SHP77 (cell line): ENCODE measurements at regions not wholly inside any gene's neighbourhood (a gene's known extent, or its start where the extent isn't known, plus 50 kb on each side); places are given as distances from the start of the nearest gene placed in this dataset.
A peak's percentile ranks its signal among the peaks of the same experiment; 100 is the strongest.

Experiments
- DNase-seq, 2 experiments: peaks; one replicate each; lab custom pipeline; 2025; lab: John Stamatoyannopoulos, UW

DNA sequence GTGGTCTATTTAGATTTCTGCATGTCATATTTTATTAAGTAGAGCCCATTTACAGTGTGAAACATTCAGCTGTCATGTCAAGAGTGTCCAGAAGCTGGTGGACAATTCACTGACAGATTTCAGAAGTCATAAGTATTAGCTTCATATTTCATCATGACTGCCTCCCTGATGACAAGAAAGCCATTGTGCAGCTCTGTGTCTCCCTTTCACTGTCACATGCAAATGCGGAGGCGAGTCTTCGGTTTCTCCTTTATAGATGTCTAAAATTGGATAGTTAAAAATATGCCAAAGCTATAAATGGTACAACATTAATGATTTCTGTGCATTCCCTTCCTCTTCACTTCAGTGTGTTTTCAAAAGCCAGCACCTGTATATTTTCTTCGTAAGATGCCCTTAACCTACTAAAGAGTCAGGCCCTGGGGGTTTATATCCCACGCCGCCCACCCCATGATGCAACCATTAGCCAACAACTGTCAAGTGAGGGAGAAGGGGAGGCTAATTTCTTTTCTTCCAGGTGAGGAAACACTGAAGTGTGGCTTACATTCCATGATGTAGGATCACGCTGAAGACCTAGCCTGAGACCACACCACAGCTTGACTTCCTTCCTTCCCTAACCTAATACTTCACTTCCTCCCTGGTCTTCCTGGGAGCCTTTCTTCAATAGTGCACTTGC lies 99.6 kb upstream of the DDX18 start:
- no peak for DNase-seq

DNA sequence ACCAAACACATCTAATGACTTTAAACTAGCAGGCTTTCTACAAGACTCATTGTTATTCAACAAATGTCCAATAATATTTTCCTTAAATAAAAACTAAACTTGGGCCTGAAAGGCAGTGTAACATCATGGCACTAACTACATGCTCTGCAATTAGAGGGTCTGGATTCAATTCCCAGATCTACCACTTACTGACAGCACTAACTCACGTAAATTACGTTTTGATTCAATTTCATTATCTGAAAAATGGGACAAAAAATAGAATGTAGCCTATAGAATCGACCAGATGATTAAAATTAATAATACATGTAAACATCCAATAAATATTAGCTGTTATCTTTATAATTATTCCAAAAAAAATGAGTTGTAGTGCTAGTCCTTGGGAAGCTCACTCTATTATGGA lies 98.0 kb upstream of the DDX18 start:
- DNase-seq: no peak

DNA sequence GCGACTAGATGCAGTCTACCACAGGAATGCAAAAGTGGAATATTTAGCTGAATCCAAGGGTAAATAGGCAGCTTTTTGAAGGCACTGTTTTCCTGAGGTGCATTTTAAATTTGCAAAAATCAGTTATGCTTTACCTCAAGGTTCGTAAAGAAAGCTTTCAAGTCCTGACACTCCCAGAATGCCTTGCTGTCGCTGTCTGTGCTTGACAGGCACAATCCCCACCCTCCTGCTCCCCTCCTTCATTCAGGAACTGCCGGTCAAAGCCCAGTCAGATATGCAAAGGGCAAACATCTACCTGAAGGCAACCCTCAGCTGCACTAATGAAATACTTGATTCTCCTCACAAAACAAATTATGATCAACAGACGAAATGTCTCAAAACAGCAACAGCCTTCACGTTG lies 97.4 kb upstream of the DDX18 start:
- DNase-seq: peak in 1 of 2 experiments; percentile 5

DNA sequence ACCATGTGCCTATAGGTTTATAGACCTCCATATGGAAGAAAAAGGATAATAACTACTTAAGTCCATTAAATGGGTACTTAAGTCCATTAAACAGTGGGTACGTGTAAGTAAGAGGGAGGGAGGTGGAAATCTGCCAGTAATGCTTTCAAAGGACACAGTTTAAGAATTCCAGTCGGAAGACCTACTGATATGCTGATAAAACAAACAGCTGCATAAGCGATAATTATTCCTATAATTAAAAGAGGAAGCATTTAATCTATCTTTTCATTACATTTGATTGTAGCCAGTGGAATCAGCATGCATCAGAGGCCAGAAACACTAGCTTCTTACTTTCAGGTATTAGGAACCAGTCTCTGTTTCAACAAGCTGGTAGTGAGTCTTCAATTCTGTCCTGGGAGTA lies 96.4 kb upstream of the DDX18 start:
- no peak for DNase-seq

DNA sequence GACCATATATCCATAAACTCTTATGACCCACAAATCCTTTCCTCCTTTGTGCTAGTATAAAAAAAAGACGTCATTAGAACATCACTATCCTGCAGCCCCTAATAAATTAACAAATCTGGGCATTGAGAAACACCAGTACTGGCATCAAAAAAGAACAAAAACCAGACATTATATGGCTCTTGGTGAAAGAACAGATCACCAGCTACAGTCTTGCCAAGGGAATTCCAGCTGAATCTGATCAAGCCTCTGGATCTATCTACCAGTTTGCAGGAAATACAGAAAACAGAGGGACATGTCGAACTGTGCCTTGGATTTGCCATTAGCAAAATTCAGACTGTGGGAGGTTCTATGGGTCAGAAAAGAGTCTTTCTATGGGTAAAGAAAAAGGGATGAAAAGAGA lies 93.7 kb upstream of the DDX18 start:
- no peak for DNase-seq

DNA sequence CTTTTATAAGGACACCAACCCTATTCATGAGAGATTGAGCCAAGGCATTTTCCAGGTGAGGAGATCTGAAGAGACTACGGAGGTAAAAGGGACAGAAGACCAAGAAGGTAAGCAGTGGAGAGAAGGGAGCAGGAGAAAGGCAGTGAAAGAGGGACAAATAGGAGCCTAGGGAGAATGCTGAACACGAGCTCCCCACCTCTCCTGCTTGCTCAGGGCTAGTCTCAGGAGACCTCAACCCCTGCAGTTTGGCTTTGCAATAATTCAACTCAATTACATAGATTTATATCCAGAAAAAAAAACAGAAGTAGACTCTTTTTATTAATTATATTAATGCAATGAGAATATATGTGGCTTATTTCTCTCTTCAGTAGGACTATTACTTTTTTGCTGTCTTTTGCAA lies 91.0 kb upstream of the DDX18 start:
- no peak for DNase-seq

DNA sequence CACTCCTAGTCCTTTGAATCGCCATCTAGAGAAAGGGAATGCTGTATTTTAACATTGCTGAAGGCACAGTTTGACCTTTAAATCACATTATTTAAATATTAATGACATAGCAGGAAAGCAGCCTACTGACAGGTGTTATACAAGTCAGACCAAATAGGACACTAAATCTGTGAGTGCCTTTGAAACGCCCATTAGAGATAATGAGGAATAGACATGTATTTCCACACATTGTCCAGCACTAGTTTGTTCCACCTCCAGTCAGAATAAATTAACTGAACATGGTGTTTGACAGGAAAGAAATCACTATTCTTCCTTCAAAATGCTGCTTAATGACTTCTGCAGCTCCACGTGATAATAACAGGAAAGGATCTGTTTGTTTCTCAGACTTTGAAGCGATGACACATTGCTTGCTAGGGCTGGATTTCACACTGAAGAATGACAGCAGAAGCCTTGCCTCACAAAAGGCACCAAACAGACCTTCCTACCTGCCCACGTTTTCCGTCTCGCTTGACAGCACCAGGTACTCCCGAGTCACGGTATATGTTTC lies 90.5 kb upstream of the DDX18 start:
- DNase-seq: no peak

DNA sequence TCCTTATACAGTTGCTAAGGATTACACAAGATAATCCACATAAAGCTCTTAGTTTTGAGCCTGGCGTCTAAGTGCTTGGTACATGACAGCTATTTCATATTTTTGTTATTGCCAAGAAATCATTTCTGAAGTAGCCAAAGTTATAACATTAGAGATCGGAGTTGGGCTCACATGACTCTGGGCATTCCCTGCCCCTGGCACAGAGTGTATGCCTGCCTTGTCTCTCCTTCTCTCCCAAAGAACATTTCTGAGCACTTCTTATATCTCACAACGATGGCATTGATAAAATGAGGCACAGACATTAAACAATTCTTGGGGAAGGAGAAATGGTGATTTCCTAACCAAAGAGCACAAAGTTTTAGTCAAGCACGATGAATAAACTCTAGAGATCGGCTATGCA lies 87.7 kb upstream of the DDX18 start:
- DNase-seq: no peak

DNA sequence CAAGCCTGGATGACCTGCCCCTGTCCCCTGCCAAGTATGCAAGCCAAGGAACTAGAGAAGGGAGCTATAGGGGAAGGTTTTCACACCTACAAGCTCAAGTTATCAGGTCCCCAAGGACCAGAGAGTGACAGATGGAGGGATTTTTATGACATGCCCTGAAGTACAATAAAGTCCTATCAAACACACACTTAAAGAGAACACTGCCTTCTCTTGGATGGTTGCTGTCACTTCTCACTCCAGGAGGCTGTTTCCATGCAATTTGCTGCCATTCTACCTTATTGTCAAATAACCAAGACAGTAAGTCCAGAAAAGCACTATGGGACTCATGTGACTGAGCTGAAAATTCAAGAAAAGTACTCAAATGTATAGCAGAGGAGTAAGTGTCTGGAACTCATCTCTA lies 76.6 kb upstream of the DDX18 start:
- no peak for DNase-seq

DNA sequence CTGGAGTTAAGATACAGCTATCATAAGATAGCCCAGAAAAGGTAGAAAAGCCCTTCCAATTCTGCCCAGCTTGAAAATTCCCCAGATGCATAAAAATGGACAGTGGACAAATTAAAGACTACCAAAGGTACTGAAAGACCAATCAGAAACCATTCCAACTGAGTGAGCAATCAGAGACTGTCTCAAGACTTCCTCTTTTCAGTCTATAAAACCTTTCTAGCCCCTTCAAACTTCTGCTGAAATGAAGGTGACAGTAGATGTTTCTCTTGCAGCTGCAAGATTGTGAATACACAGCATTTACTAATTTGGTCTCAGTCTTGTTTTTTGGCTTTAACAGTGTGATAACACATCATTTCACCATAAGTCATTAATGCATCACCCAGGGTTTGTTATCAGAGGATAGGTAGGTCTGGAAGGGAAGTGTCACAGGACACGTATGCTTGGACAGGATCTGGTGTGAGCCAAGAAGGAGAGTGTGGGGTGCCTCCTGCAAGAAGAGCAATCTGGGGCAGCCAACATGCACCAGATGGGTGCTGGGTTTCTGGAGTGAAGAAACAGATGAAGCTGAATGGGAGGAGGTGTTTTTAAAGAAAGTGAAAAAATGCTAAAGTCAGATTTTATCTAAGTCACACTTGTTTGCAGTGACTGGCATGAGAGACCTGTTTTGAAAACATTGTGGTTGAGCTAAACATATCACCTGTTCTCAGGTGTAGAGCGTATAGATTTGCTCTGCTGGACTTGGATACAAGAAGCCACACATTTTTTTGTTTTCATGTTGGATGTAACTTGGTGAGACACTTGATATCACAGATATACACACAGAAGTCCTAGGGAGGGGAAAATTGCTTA lies 75.3 kb upstream of the DDX18 start:
- no peak for DNase-seq

DNA sequence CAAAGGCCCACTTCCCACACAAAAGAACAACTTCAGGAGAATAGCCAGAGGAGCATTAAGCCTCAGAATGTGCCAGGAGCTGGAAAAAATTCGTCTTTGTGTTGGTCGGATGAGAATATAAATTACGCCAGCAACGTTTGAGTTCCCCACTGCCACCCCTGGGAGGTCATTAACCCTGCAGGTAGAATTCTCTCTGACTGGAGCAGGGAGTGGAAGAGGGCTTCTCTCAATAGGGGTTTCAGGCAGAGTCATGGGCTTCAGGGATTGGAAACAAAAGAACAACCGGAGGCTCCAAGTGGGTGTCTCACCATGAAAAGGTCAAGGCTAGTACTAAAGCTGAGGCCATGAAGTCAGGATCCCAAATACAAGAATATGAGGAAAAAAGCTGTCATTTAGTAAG lies 69.0 kb upstream of the DDX18 start:
- DNase-seq: no peak

DNA sequence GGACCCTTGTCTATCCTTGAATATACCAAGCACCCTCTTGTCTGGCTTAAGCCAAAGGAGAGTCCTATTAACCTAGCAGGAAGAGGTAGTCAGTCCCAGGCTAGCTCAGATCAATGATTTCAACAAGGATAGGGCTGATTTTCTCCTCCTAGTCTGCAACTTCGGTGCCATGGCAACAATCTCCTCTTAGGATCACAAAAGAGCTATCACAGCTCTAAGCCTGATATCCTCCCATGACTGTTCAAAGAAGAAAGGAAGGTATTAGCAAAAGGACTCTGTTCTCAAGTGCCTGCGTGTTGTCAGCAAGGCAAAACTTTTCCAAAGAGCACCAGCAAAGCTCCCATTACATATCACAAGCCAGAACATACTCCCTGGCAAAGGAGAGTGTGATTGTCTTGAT lies 58.7 kb upstream of the DDX18 start:
- DNase-seq: no peak

DNA sequence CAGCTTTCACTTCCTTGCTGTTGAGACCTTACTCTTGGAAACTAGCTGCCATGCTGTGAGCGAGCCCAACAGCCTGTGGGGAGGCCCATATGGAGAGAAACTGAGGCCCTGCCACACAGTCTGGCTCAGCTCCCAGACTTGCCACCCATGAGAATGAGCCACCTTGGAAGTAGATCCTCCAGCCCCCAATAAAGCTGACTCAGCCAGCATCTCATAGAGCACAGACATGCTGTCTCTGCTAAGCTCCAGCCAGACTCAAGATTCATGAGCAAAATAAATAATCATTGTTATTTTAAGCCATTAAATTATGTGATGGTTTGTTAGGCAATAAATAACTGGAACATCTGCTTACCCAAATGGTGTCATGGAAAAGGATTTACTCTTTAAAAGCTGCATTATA lies 53.6 kb upstream of the DDX18 start:
- no peak for DNase-seq

DNA sequence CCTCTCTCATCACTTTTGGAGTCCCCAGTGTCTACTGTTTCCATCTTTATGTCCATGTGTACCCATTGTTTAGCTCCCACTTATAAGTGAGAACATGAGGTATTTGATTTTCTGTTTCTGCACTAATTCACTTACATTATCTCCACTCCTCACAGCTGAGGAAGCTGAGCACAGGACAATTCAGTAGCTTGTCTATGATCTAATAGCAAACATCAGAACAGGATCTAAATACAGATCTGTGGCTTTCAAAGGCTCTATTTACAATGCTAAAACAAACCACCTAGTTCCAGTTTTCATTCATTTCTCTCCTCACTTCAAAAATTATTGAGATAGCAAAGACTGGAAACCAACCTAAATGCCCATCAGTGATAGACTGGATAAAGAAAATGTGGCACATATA lies 52.0 kb upstream of the DDX18 start:
- no peak for DNase-seq

DNA sequence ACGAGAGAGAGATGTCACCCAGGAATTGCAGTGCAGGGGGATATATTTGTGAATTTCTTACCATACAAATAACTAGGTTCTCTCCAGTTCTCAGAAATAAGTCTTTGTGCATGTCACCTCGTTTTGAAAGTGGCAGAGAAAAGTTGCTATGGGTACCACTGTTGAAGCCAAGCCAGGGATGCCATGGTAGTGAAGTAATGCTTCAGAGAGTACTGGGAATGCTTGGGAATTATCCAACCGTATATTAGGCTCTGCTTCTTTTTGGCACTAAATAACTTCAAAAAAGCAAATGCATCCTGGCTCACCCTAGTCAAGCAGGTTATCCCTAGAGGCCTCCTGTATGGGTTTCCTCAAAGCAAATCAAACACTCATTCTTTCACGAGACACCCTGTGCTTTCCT lies 50.7 kb upstream of the DDX18 start:
- DNase-seq: no peak
